ENCODE measurements at regions not wholly inside any gene's neighbourhood (a gene's known extent, or its start where the extent isn't known, plus 50 kb on each side); places are given as distances from the start of the nearest gene placed in this dataset.

DNA sequence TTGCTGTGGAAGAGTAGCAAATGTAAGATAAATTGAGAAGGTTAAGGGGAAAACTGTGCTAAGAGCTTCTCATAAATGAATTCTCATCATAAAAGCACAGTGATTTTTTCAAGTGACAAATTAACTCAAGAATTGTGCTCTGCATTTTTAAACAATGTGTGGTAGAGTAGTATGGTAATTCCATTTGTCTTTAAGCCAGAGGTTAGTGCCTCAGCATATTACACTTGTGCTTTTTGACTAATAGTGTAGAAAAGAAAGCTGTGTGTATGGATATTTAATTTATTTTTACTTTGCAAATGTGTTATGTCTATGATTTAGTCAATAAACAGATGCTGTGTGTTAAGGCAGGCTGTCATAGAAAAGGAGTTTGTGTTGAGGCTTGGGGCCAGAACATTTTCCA, 61.0 kb downstream of the FHIP1A start:
- TF ChIP-seq CTCF (IDR thresholded peaks at IDR 0.05) (no peak), POLR2A (IDR thresholded peaks at IDR 0.05) (no peak)

All from body of pancreas (tissue), 4 donors.